Liver (tissue), 8 donors: ENCODE measurements at regions not wholly inside any gene's neighbourhood (a gene's known extent, or its start where the extent isn't known, plus 50 kb on each side); places are given as distances from the start of the nearest gene placed in this dataset.

Experiments
- DNase-seq: peaks from one replicate; pipeline ENCODE4 v3.0.0-alpha.2; 2017; ENCODE audit warnings: low spot score
- H3K27ac ChIP-seq, 2 donors: one replicate each; pipeline ENCODE4 v1.7.0; 2013; ENCODE audit warnings: inconsistent platforms in 2 of 2, low read length in 2 of 2, control low read depth in 1 of 2, low read depth in 1 of 2, mild to moderate bottlenecking in 1 of 2
- H3K27me3 ChIP-seq, 4 donors: one replicate each; pipeline versions ENCODE4 v1.6.1 to v1.7.0; 2013; ENCODE audit warnings: low read length in 3 of 4, inconsistent platforms in 1 of 4, mild to moderate bottlenecking in 1 of 4, moderate library complexity in 1 of 4; ENCODE audit not compliant: control insufficient read depth in 4 of 4, insufficient read depth in 4 of 4
- H3K36me3 ChIP-seq, 4 donors: one replicate each; pipeline versions ENCODE4 v1.6.1 to v1.7.0; 2013; ENCODE audit warnings: low read length in 3 of 4, mild to moderate bottlenecking in 3 of 4, low read depth in 1 of 4, moderate library complexity in 1 of 4; ENCODE audit not compliant: control insufficient read depth in 4 of 4, insufficient read depth in 3 of 4
- H3K4me1 ChIP-seq, 4 donors: one replicate each; pipeline versions ENCODE4 v1.6.1 to v1.7.0; 2013; ENCODE audit warnings: low read length in 3 of 4, mild to moderate bottlenecking in 3 of 4, moderate library complexity in 1 of 4; ENCODE audit not compliant: control insufficient read depth in 4 of 4, insufficient read depth in 4 of 4
- H3K4me3 ChIP-seq, 3 donors: one replicate each; pipeline versions ENCODE4 v1.6.1 to v1.7.0; 2013; ENCODE audit warnings: low read length in 3 of 3, control low read depth in 1 of 3, low read depth in 1 of 3, mild to moderate bottlenecking in 1 of 3
- H3K9ac ChIP-seq, 2 donors: one replicate each; pipeline ENCODE4 v1.7.0; 2013; ENCODE audit warnings: low read length in 2 of 2, mild to moderate bottlenecking in 2 of 2, moderate library complexity in 2 of 2, control low read depth in 1 of 2, low read depth in 1 of 2
- H3K9me3 ChIP-seq, 4 donors: one replicate each; pipeline versions ENCODE4 v1.6.1 to v1.7.0; 2013; ENCODE audit warnings: low read length in 3 of 4; ENCODE audit not compliant: control insufficient read depth in 4 of 4
- CTCF ChIP-seq: fragments of 150-350 bp; IDR thresholded peaks from 2 replicates; pipeline ENCODE4 v1.5.1; 2017; ENCODE audit warnings: improper control_type of control experiment, low read depth, low read length; ENCODE audit not compliant: missing input control
- FOXA1 ChIP-seq: IDR thresholded peaks from 2 replicates; pipeline ENCODE4 v1.6.1; 2016; ENCODE audit warnings: antibody characterized with exemption
- FOXA2 ChIP-seq: IDR thresholded peaks from 2 replicates; pipeline ENCODE4 v1.6.1; 2016; ENCODE audit warnings: antibody characterized with exemption
- GABPA ChIP-seq, 2 donors: IDR thresholded peaks in 1 of 2; conservative IDR thresholded peaks in 1 of 2; 2 replicates each; pipeline ENCODE4 v1.6.1; 2016; ENCODE audit warnings: antibody characterized with exemption in 2 of 2, mild to moderate bottlenecking in 1 of 2, moderate library complexity in 1 of 2
- HNF4A ChIP-seq, 2 donors: conservative IDR thresholded peaks; 2 replicates each; pipeline ENCODE4 v1.6.1; 2016; ENCODE audit warnings: antibody characterized with exemption in 2 of 2, mild to moderate bottlenecking in 2 of 2
- HNF4G ChIP-seq: IDR thresholded peaks from 2 replicates; pipeline ENCODE4 v1.6.1; 2016; ENCODE audit warnings: antibody characterized with exemption
- JUND ChIP-seq, 2 donors: IDR thresholded peaks; 2 replicates each; pipeline ENCODE4 v1.6.1; 2016; ENCODE audit warnings: antibody characterized with exemption in 2 of 2
- MAX ChIP-seq: IDR thresholded peaks from 2 replicates; pipeline ENCODE4 v1.6.1; 2016; ENCODE audit warnings: antibody characterized with exemption
- RAD21 ChIP-seq, 2 donors: IDR thresholded peaks; 2 replicates each; pipeline ENCODE4 v1.6.1; 2016; ENCODE audit warnings: antibody characterized with exemption in 2 of 2, mild to moderate bottlenecking in 2 of 2
- RXRA ChIP-seq, 2 donors: IDR thresholded peaks; 2 replicates each; pipeline ENCODE4 v1.6.1; 2017 to 2018; ENCODE audit warnings: antibody characterized with exemption in 2 of 2, mild to moderate bottlenecking in 1 of 2
- TAF1 ChIP-seq: conservative IDR thresholded peaks from 2 replicates; pipeline ENCODE4 v1.6.1; 2016; ENCODE audit warnings: antibody characterized with exemption, mild to moderate bottlenecking
- WGBS: extraction: QIAGEN DNeasy Blood & Tissue Kit; methylation state at CpG from one replicate; pipeline ENCODE4 v1.1.7; 2013; 5-methylcytosine and 5-hydroxymethylcytosine counted together
- TF ChIP-seq, protein P1 (sequence below): IDR thresholded peaks from 2 replicates; pipeline ENCODE4 v1.6.1; 2016; ENCODE audit warnings: antibody characterized with exemption
- TF ChIP-seq, protein P2 (sequence below): IDR thresholded peaks from 2 replicates; pipeline ENCODE4 v1.6.1; 2016; ENCODE audit warnings: antibody characterized with exemption, mild to moderate bottlenecking
- donor health status: healthy.
- donor health status: healthy.
- donor health status: healthy.
- donor health status: healthy.
- donor health status: healthy.

DNA sequence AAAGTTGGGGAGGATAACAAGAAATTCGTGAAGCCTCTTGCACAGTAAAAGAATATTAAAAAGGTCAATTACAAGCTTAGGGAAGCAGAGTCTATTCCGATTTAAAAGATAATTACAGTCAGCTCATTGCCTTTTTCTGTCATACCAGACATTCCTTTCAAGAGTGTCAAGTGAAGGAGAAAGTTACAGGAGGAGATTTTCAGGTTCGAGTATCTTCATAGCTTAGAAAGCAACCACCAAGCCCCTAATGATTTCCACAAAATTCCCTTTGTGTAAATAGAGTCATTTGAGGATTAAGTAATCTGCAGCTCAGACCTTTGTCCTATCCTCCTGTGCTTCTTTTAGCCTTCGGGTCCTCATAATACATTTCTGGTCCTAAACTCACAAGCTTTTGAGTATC, 414.9 kb downstream of the CDH2 start:
- no peak for TF ChIP-seq HNF4A (conservative IDR thresholded peaks at IDR 0.05)
- H3K9ac ChIP-seq = no peak overlapping the region
- H3K27ac ChIP-seq = no peak overlapping the region
- no peak overlapping the region for H3K4me3 ChIP-seq
- no peaks in the 10 kb centered on the region for H3K36me3 ChIP-seq
- 54% methylated on average over 4 of the region's 4 CpGs for WGBS
- no peaks in the 10 kb centered on the region for H3K9me3 ChIP-seq
- H3K4me1 ChIP-seq = no peaks in the 10 kb centered on the region
- DNase-seq = no peak
- no peaks in the 10 kb centered on the region for H3K27me3 ChIP-seq

GRCh38 chr18:27752944-27753343, 424.0 kb downstream of the CDH2 start:
- Histone ChIP-seq H3K9ac (no peak overlapping the region), H3K4me3 (no peak overlapping the region), H3K27me3 (no peaks in the 10 kb centered on the region), H3K27ac (no peak overlapping the region), H3K36me3 (no peaks in the 10 kb centered on the region), H3K4me1 (peaks cover 0 to 3% (median 0%) of the 10 kb centered on the region in 4 donors), H3K9me3 (no peaks in the 10 kb centered on the region)
- no peak for DNase-seq
- 76% methylated on average over 4 of the region's 4 CpGs for WGBS
- TF ChIP-seq HNF4A (conservative IDR thresholded peaks at IDR 0.05) (no peak), MAX (no peak), TAF1 (no peak), FOXA2 (no peak), CTCF (no peak), FOXA1 (no peak), HNF4G (no peak), RAD21 (IDR thresholded peaks at IDR 0.05) (no peak), RXRA (IDR thresholded peaks at IDR 0.05) (no peak), GABPA (IDR thresholded peaks at IDR 0.05 in 1 of 2, conservative IDR thresholded peaks at IDR 0.05 in 1 of 2) (no peak), JUND (IDR thresholded peaks at IDR 0.05) (no peak)
- TF ChIP-seq, protein P1, sequence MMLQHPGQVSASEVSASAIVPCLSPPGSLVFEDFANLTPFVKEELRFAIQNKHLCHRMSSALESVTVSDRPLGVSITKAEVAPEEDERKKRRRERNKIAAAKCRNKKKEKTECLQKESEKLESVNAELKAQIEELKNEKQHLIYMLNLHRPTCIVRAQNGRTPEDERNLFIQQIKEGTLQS = no peak
- TF ChIP-seq, protein P2, sequence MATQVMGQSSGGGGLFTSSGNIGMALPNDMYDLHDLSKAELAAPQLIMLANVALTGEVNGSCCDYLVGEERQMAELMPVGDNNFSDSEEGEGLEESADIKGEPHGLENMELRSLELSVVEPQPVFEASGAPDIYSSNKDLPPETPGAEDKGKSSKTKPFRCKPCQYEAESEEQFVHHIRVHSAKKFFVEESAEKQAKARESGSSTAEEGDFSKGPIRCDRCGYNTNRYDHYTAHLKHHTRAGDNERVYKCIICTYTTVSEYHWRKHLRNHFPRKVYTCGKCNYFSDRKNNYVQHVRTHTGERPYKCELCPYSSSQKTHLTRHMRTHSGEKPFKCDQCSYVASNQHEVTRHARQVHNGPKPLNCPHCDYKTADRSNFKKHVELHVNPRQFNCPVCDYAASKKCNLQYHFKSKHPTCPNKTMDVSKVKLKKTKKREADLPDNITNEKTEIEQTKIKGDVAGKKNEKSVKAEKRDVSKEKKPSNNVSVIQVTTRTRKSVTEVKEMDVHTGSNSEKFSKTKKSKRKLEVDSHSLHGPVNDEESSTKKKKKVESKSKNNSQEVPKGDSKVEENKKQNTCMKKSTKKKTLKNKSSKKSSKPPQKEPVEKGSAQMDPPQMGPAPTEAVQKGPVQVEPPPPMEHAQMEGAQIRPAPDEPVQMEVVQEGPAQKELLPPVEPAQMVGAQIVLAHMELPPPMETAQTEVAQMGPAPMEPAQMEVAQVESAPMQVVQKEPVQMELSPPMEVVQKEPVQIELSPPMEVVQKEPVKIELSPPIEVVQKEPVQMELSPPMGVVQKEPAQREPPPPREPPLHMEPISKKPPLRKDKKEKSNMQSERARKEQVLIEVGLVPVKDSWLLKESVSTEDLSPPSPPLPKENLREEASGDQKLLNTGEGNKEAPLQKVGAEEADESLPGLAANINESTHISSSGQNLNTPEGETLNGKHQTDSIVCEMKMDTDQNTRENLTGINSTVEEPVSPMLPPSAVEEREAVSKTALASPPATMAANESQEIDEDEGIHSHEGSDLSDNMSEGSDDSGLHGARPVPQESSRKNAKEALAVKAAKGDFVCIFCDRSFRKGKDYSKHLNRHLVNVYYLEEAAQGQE = no peak

DNA sequence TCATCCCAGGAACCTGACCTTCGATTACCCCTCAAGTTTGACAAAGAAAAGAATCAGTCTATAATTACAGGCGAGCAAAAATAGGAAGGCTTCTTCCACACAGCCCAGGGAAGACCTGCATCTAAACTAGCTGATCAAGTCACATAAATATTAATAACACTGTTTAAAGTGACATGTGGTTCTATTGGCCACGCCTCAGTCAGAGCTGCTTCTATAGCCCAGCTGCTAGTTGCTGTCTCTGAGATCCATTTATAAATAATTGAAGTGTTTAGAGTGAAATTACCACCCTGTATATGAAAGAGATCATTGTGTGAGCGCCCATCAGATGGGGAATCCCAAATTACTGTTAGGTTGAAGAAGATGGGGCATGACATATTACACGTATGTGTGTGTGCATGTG, 426.0 kb downstream of the CDH2 start:
- Histone ChIP-seq H3K9ac (no peak overlapping the region), H3K27ac (no peak overlapping the region), H3K4me1 (peaks cover 0 to 3% (median 0%) of the 10 kb centered on the region in 4 donors), H3K36me3 (no peaks in the 10 kb centered on the region), H3K9me3 (no peaks in the 10 kb centered on the region), H3K4me3 (no peak overlapping the region), H3K27me3 (no peaks in the 10 kb centered on the region)
- TF ChIP-seq GABPA (IDR thresholded peaks at IDR 0.05 in 1 of 2, conservative IDR thresholded peaks at IDR 0.05 in 1 of 2) = no peak
- no peak for TF ChIP-seq TAF1
- TF ChIP-seq, protein P2 = no peak
- WGBS = 68% methylated on average over 5 of the region's 5 CpGs
- no peak for DNase-seq
